Sigmoid colon (tissue), 4 donors: ENCODE measurements at regions not wholly inside any gene's neighbourhood (a gene's known extent, or its start where the extent isn't known, plus 50 kb on each side); places are given as distances from the start of the nearest gene placed in this dataset.

Experiments used
- POLR2A ChIP-seq, 2 donors: fragments of 450-650 bp; IDR thresholded peaks; one replicate each; pipeline ENCODE4 v1.6.1; 2016; ENCODE audit warnings: antibody characterized with exemption in 2 of 2, mild to moderate bottlenecking in 2 of 2, moderate library complexity in 2 of 2
- POLR2AphosphoS5 ChIP-seq, 4 donors: sonication (generic); formaldehyde crosslinking; IDR thresholded peaks; one replicate each; pipeline ENCODE4 v1.6.1; 2017; ENCODE audit warnings: antibody characterized with exemption in 4 of 4

DNA sequence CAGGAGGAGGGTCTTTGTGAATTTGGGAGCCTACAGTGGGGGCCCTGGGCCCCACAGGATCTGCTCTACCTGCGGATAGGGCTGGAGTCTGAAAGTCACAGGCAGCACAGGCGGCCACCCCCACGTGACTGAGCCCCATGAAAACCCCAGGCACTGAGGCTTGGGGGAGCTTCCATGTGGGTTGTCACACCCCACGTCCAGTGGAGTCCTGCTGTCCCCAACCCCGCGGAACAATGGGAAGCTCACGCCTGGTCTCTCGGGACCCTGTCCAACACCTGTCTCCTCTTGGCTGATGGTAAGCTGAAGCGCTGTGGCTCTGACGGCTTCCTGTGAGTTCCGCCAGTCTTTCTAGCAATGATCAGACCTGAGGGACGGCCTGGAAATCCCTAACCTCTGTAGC lies 85.8 kb downstream of the PTGR3 start:
- no peak for TF ChIP-seq POLR2AphosphoS5 (IDR thresholded peaks at IDR 0.05)
- no peak for TF ChIP-seq POLR2A (IDR thresholded peaks at IDR 0.05)
